Spleen (tissue), 11 donors: ENCODE measurements at regions not wholly inside any gene's neighbourhood (a gene's known extent, or its start where the extent isn't known, plus 50 kb on each side); places are given as distances from the start of the nearest gene placed in this dataset.

Source experiments
- DNase-seq: peaks from one replicate; pipeline ENCODE4 v3.0.0-alpha.2; 2020
- H3K27ac ChIP-seq, 8 donors: fragments of 200-600 bp; sonication (generic) in 7 of 8; 1 replicate in 4 of 8; 2 replicates in 4 of 8; pipeline versions ENCODE4 v1.5.0 to v1.8.0; 2016 to 2021; ENCODE audit warnings: inconsistent platforms in 4 of 8, mild to moderate bottlenecking in 4 of 8, moderate library complexity in 1 of 8
- H3K27me3 ChIP-seq, 7 donors: fragments of 200-600 bp; sonication (generic) in 6 of 7; replicated peaks in 1 of 7; 1 replicate in 4 of 7; 2 replicates in 3 of 7; pipeline versions ENCODE4 v1.5.0 to v1.8.0; 2016 to 2021; ENCODE audit warnings: inconsistent platforms in 3 of 7, mild to moderate bottlenecking in 1 of 7
- H3K36me3 ChIP-seq, 6 donors: fragments of 200-600 bp; sonication (generic) in 5 of 6; 1 replicate in 4 of 6; 2 replicates in 2 of 6; pipeline versions ENCODE4 v1.5.0 to v1.8.0; 2016 to 2021; ENCODE audit warnings: inconsistent platforms in 2 of 6
- H3K4me1 ChIP-seq, 6 donors: fragments of 200-600 bp; sonication (generic) in 5 of 6; 1 replicate in 3 of 6; 2 replicates in 3 of 6; pipeline versions ENCODE4 v1.5.0 to v1.8.0; 2016 to 2021; ENCODE audit warnings: inconsistent platforms in 3 of 6
- H3K4me3 ChIP-seq, 8 donors: fragments of 200-600 bp; sonication (generic) in 7 of 8; 1 replicate in 4 of 8; 2 replicates in 4 of 8; pipeline versions ENCODE4 v1.5.0 to v1.8.0; 2016 to 2021; ENCODE audit warnings: inconsistent platforms in 4 of 8, mild to moderate bottlenecking in 4 of 8, moderate library complexity in 2 of 8
- H3K9me3 ChIP-seq, 8 donors: fragments of 200-600 bp; sonication (generic) in 7 of 8; 1 replicate in 4 of 8; 2 replicates in 4 of 8; pipeline versions ENCODE4 v1.5.0 to v1.8.0; 2016 to 2021; ENCODE audit warnings: inconsistent platforms in 4 of 8
- POLR2A ChIP-seq, 3 donors: fragments of 450-650 bp; IDR thresholded peaks; one replicate each; pipeline ENCODE4 v1.5.1; 2017; ENCODE audit warnings: antibody characterized with exemption in 3 of 3, mild to moderate bottlenecking in 1 of 3
- POLR2AphosphoS5 ChIP-seq, 3 donors: sonication (generic); formaldehyde crosslinking; IDR thresholded peaks; one replicate each; pipeline ENCODE4 v1.5.1; 2017; ENCODE audit warnings: antibody characterized with exemption in 3 of 3
- WGBS, 5 donors: extraction: QIAGEN DNeasy Blood & Tissue Kit in 3 of 5; methylation state at CpG; one replicate each; pipeline versions ENCODE4 v1.1.5 to v1.1.7; 2013 to 2018; 5-methylcytosine and 5-hydroxymethylcytosine counted together
- intact Hi-C: fragments of 100-400 bp; cut with DNase I; formaldehyde crosslinking; loops from one replicate; pipeline ENCODE4 v1.15.0; 2023; ENCODE audit warnings: low total_unique reads
- TF ChIP-seq, protein P1 (sequence below), 11 experiments: fragments of 200-600 bp in 7 of 11; fragments of 450-650 bp in 4 of 11; sonication (generic) in 4 of 11; IDR thresholded peaks in 8 of 11; conservative IDR thresholded peaks in 3 of 11; 1 replicate in 7 of 11; 2 replicates in 4 of 11; pipeline versions ENCODE4 v1.4.0 to v1.8.0; 2016 to 2021; ENCODE audit warnings: antibody characterized with exemption in 11 of 11, inconsistent platforms in 4 of 11, mild to moderate bottlenecking in 1 of 11
- donor health status: healthy with polysubstance abuse.
- donor health status: DM: no; HTN: no; CAD: no; lungs with moderate emphysema.
- donor health status: DM: no; HTN: no; CAD: no.
- donor health status: Bipolar disorder and iron deficiency.
- donor health status: healthy.
- donor health status: DM: no; HTN: no; CAD: no.
- donor health status: DM: yes; HTN: yes; CAD: no.

DNA sequence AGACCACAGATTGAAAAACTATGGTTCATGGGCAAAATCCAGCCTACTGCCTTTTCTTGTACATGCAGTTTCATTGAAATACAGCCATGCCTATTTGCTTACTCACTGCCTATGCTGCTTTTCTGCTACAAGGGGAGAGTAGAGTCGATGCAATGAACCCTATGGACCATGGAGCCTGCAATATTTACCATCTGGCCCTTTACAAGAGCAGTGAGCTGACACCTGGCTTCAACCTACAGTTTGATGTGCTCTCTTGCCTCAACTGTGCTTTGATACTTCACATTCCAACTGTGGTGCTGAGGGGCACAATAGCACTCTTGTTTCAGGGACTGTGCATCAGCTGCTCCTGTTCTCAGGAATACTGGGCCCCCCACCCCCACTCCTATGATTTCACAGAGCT, 239.5 kb upstream of the SORL1-AS1 start:
- Histone ChIP-seq H3K9me3 (peaks cover 0 to 3% (median 0%) of the 10 kb centered on the region in 8 donors), H3K4me3 (no peak overlapping the region), H3K4me1 (no peaks in the 10 kb centered on the region), H3K27me3 (peaks cover 0 to 25% (median 0%) of the 10 kb centered on the region in 7 donors), H3K36me3 (no peaks in the 10 kb centered on the region), H3K27ac (no peak overlapping the region)
- no peak for DNase-seq
- TF ChIP-seq, protein P1, sequence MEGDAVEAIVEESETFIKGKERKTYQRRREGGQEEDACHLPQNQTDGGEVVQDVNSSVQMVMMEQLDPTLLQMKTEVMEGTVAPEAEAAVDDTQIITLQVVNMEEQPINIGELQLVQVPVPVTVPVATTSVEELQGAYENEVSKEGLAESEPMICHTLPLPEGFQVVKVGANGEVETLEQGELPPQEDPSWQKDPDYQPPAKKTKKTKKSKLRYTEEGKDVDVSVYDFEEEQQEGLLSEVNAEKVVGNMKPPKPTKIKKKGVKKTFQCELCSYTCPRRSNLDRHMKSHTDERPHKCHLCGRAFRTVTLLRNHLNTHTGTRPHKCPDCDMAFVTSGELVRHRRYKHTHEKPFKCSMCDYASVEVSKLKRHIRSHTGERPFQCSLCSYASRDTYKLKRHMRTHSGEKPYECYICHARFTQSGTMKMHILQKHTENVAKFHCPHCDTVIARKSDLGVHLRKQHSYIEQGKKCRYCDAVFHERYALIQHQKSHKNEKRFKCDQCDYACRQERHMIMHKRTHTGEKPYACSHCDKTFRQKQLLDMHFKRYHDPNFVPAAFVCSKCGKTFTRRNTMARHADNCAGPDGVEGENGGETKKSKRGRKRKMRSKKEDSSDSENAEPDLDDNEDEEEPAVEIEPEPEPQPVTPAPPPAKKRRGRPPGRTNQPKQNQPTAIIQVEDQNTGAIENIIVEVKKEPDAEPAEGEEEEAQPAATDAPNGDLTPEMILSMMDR (IDR thresholded peaks at IDR 0.05 in 8 of 11, conservative IDR thresholded peaks at IDR 0.05 in 3 of 11) = no peak
- TF ChIP-seq POLR2AphosphoS5 (IDR thresholded peaks at IDR 0.05) (no peak), POLR2A (IDR thresholded peaks at IDR 0.05) (no peak)
- WGBS, 5 donors = 44 to 88% (median 64%) methylated on average over 1 of the region's 1 CpG
- intact Hi-C loops = no loop called here

DNA sequence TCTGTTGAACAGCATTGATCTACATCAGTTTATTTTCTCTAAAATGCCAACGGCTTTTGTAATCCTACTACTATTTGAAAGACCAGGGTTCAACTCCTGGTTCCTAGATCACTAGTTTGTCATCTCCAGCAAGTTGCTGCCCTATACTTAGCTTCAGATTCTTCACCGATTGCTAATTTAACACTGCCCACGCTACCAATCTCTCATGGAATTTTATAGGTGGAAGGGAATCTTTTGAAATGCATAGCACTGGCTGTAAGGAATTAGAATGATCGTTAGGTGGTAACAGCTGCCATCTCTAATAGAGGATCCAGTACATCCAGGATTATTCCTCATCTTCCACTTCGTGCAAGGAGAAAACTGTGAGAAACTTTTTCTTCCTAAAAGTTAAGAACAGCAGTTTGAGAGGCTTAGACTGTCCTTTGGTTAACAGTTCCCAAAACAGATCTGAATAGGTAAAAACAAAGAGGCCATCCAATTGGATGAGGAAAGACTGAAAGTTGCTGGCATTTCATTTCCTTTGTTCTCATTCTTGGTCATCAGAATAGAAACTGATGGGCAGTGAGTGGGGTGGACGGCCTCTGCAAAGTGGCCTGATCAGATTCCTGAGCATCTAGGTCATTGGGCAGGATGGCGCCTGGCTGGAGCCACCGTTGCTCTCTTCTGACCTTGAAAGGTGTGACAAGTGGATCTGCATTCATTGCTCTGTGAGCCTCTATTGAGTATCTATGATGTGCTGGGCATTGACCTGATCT, 236.3 kb upstream of the SORL1-AS1 start:
- H3K27ac ChIP-seq = no peak overlapping the region
- 79 to 92% (median 86%) methylated on average over 8 of the region's 8 CpGs for WGBS, 5 donors
- no peak for TF ChIP-seq POLR2AphosphoS5 (IDR thresholded peaks at IDR 0.05)
- TF ChIP-seq POLR2A (IDR thresholded peaks at IDR 0.05) = no peak
- TF ChIP-seq, protein P1 (IDR thresholded peaks at IDR 0.05 in 8 of 11, conservative IDR thresholded peaks at IDR 0.05 in 3 of 11) = no peak
- H3K4me1 ChIP-seq = no peaks in the 10 kb centered on the region
- DNase-seq = no peak
- H3K36me3 ChIP-seq = no peaks in the 10 kb centered on the region
- peaks cover 0 to 3% (median 0%) of the 10 kb centered on the region in 8 donors for H3K9me3 ChIP-seq
- H3K4me3 ChIP-seq = no peak overlapping the region
- H3K27me3 ChIP-seq = peaks cover 0 to 8% (median 0%) of the 10 kb centered on the region in 7 donors
- intact Hi-C loops = no loop called here

DNA sequence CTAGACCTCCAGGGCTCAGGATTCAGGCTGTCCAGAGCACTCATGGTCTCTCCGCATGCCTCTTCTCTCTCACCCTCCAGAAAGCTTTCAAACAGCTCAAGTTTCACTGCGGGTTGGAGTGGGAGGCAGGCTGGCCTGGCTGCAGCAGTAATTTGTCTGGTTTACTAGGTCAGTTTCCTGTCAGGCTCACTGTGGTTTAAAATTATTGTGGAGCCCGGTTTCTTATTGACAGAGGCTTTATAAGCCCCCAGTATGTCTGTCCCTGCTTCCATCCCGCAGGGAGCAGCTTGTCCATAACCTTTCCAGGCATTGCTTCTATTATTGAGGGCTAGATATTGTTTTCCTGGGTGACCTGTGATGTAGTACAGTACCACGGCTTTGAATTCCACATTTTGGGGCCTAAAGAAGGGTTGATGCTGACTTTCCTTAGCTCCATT, 235.3 kb upstream of the SORL1-AS1 start:
- intact Hi-C loops = no loop called here
- Histone ChIP-seq H3K9me3 (peaks cover 0 to 3% (median 0%) of the 10 kb centered on the region in 8 donors), H3K27me3 (peaks cover 0 to 8% (median 0%) of the 10 kb centered on the region in 7 donors), H3K36me3 (no peaks in the 10 kb centered on the region), H3K27ac (no peak overlapping the region), H3K4me3 (no peak overlapping the region), H3K4me1 (no peaks in the 10 kb centered on the region)
- TF ChIP-seq POLR2A (IDR thresholded peaks at IDR 0.05) (no peak), POLR2AphosphoS5 (IDR thresholded peaks at IDR 0.05) (no peak)
- TF ChIP-seq, protein P1 (IDR thresholded peaks at IDR 0.05 in 8 of 11, conservative IDR thresholded peaks at IDR 0.05 in 3 of 11) = no peak
- DNase-seq = no peak
- 24 to 40% (median 30%) methylated on average over 5 of the region's 5 CpGs for WGBS, 5 donors

DNA sequence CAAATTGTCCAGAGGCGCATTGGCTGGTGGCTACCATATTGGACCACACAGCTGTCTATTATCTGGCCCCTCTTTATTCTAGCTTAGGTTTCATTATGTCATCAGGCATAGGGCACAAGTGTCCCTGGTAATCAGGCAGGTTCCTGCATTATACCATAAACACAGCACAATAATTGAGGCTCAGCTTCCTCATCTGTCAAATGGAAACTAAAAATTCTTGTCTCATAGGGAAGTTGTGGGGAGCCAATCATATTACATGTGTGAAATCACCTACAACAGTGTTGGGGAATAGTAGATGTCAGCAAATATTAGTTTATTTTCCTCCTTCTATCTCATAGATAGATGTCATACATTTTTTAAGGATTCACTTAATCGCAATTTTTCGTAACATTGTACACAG, 231.0 kb upstream of the SORL1-AS1 start:
- TF ChIP-seq, protein P1 (IDR thresholded peaks at IDR 0.05 in 8 of 11, conservative IDR thresholded peaks at IDR 0.05 in 3 of 11) = no peak
- TF ChIP-seq POLR2A (IDR thresholded peaks at IDR 0.05) = no peak
- Histone ChIP-seq H3K27me3 (no peaks in the 10 kb centered on the region), H3K9me3 (no peaks in the 10 kb centered on the region), H3K4me1 (no peaks in the 10 kb centered on the region), H3K4me3 (no peak overlapping the region), H3K36me3 (no peaks in the 10 kb centered on the region), H3K27ac (no peak overlapping the region)
- 93 to 97% (median 96%) methylated on average over 3 of the region's 3 CpGs for WGBS, 5 donors
- no peak for DNase-seq
- intact Hi-C loops = no loop called here
